Activated CD4-positive, alpha-beta T cell treated with anti-CD3 and anti-CD28 coated beads, Interleukin-2, amount 50 U/mL, for 1 hour (primary cell): ENCODE measurements at regions not wholly inside any gene's neighbourhood (a gene's known extent, or its start where the extent isn't known, plus 50 kb on each side); places are given as distances from the start of the nearest gene placed in this dataset.
"Not testable (repeated sequence)": the region's sequence is repeated elsewhere in the genome, so short reads cannot be mapped to it uniquely, and the experiment has no call there.

Experiments
- DNase-seq: peaks from one replicate; pipeline ENCODE4 v3.0.0-alpha.2; 2020

- not testable (repeated sequence) for DNase-seq
Observed at GRCh38 chr2:64252251-64252978, 108.2 kb upstream of the PELI1 start.

- not testable (repeated sequence) for DNase-seq
Observed at GRCh38 chr2:64253421-64253820, 109.2 kb upstream of the PELI1 start.

GRCh38 chr2:64258566-64258965 lies 114.3 kb upstream of the PELI1 start:
- DNase-seq: no peak

- DNase-seq: no peak
Observed at GRCh38 chr2:64259312-64259711, 115.1 kb upstream of the PELI1 start.

- no peak for DNase-seq
Observed at GRCh38 chr2:64260093-64260803, 116.0 kb upstream of the PELI1 start.

- DNase-seq: no peak
Observed at GRCh38 chr2:64260817-64261216, 116.6 kb upstream of the PELI1 start.

GRCh38 chr2:64262071-64262470 lies 117.9 kb upstream of the PELI1 start:
- no peak for DNase-seq

GRCh38 chr2:64262816-64263215 lies 118.6 kb upstream of the PELI1 start:
- DNase-seq: no peak

GRCh38 chr2:64263315-64263714 lies 119.1 kb upstream of the PELI1 start:
- DNase-seq: no peak

GRCh38 chr2:64267699-64268098 lies 123.5 kb upstream of the PELI1 start:
- DNase-seq: no peak

GRCh38 chr2:64268330-64269048 lies 124.3 kb upstream of the PELI1 start:
- no peak for DNase-seq

- no peak for DNase-seq
Observed at GRCh38 chr2:64273524-64274398, 129.5 kb upstream of the PELI1 start.

- no peak for DNase-seq
Observed at GRCh38 chr2:64274399-64275173, 130.4 kb upstream of the PELI1 start.

GRCh38 chr2:64275174-64275466 lies 130.9 kb upstream of the PELI1 start:
- DNase-seq: no peak

GRCh38 chr2:64276417-64277095 lies 132.3 kb upstream of the PELI1 start:
- DNase-seq: no peak

- DNase-seq: no peak
Observed at GRCh38 chr2:64277101-64277849, 133.1 kb upstream of the PELI1 start.

GRCh38 chr2:64280812-64281211 lies 136.6 kb upstream of the PELI1 start:
- not testable (repeated sequence) for DNase-seq

- no peak for DNase-seq
Observed at GRCh38 chr2:64283006-64283570, 138.9 kb upstream of the PELI1 start.

GRCh38 chr2:64283641-64284361 lies 139.6 kb upstream of the PELI1 start:
- no peak for DNase-seq

GRCh38 chr2:64284751-64285150 lies 140.5 kb upstream of the PELI1 start:
- no peak for DNase-seq
